Smooth muscle cell (in vitro differentiated cells): ENCODE measurements at regions not wholly inside any gene's neighbourhood (a gene's known extent, or its start where the extent isn't known, plus 50 kb on each side); places are given as distances from the start of the nearest gene placed in this dataset.

Source experiments
- DNase-seq: peaks from one replicate; lab custom pipeline; 2025; ENCODE audit not compliant: unreplicated experiment; lab: John Stamatoyannopoulos, UW
- H2AFZ ChIP-seq: fragments of 200-600 bp; sonication (generic); 2 replicates; pipeline ENCODE4 v1.6.0; 2016; ENCODE audit warnings: antibody characterized with exemption, low read depth, mild to moderate bottlenecking
- H3F3A ChIP-seq: fragments of 200-600 bp; sonication (generic); 2 replicates; pipeline ENCODE4 v1.6.0; 2017; ENCODE audit warnings: antibody characterized with exemption, low read depth
- H3K27ac ChIP-seq: fragments of 200-600 bp; sonication (generic); 2 replicates; pipeline ENCODE4 v1.5.1; 2016; ENCODE audit warnings: low read depth, mild to moderate bottlenecking
- H3K27me3 ChIP-seq: fragments of 200-600 bp; sonication (generic); 2 replicates; pipeline ENCODE4 v1.6.1; 2016; ENCODE audit warnings: low read depth, mild to moderate bottlenecking
- H3K36me3 ChIP-seq: fragments of 200-600 bp; sonication (generic); 2 replicates; pipeline ENCODE4 v1.5.1; 2016; ENCODE audit warnings: low read depth
- H3K4me1 ChIP-seq: fragments of 200-600 bp; sonication (generic); 2 replicates; pipeline ENCODE4 v1.5.1; 2016; ENCODE audit warnings: low read depth
- H3K4me2 ChIP-seq: fragments of 200-600 bp; sonication (generic); 2 replicates; pipeline ENCODE4 v1.6.0; 2016; ENCODE audit warnings: mild to moderate bottlenecking
- H3K4me3 ChIP-seq: fragments of 200-600 bp; sonication (generic); 2 replicates; pipeline ENCODE4 v1.5.1; 2016; ENCODE audit warnings: mild to moderate bottlenecking
- H3K79me2 ChIP-seq: fragments of 200-600 bp; sonication (generic); 2 replicates; pipeline ENCODE4 v1.6.0; 2016; ENCODE audit warnings: low read depth, mild to moderate bottlenecking
- H3K9ac ChIP-seq: fragments of 200-600 bp; sonication (generic); 2 replicates; pipeline ENCODE4 v1.6.0; 2016; ENCODE audit warnings: low read depth
- H3K9me3 ChIP-seq: fragments of 200-600 bp; sonication (generic); replicated peaks from 2 replicates; pipeline ENCODE4 v1.5.1; 2016; ENCODE audit warnings: low read depth
- H4K20me1 ChIP-seq: fragments of 200-600 bp; sonication (generic); 2 replicates; pipeline ENCODE4 v1.6.0; 2016; ENCODE audit warnings: low read depth
- CTCF ChIP-seq: fragments of 200-600 bp; sonication (generic); IDR thresholded peaks from 2 replicates; pipeline ENCODE4 v1.5.1; 2017; ENCODE audit warnings: borderline replicate concordance, mild to moderate bottlenecking, antibody characterized with exemption; ENCODE audit not compliant: insufficient read depth, poor library complexity, severe bottlenecking
- WGBS: methylation state at CpG from one replicate; pipeline ENCODE4 v1.1.7; 2016; ENCODE audit warnings: low lambda C conversion rate; 5-methylcytosine and 5-hydroxymethylcytosine counted together

- no peaks in the 10 kb centered on the region for H4K20me1 ChIP-seq
- 86% methylated on average over 8 of the region's 8 CpGs for WGBS
- no peaks in the 10 kb centered on the region for H3K79me2 ChIP-seq
- no peaks in the 10 kb centered on the region for H3K4me1 ChIP-seq
- H3K9me3 ChIP-seq: no peaks in the 10 kb centered on the region
- DNase-seq: no peak
- H3K27ac ChIP-seq: no peak overlapping the region
- H2AFZ ChIP-seq: no peak overlapping the region
- no peak overlapping the region for H3K4me2 ChIP-seq
- no peaks in the 10 kb centered on the region for H3K36me3 ChIP-seq
- H3K4me3 ChIP-seq: no peak overlapping the region
- no peaks in the 10 kb centered on the region for H3K27me3 ChIP-seq
- H3F3A ChIP-seq: no peaks in the 10 kb centered on the region
- TF ChIP-seq CTCF: no peak
- H3K9ac ChIP-seq: no peak overlapping the region
Observed at GRCh38 chr1:70666381-70667140, 255.5 kb downstream of the CTH start.

GRCh38 chr1:70667494-70668170 lies 256.6 kb downstream of the CTH start:
- Histone ChIP-seq H3K27ac (no peak overlapping the region), H3K9ac (no peak overlapping the region), H3K4me3 (no peak overlapping the region), H3K36me3 (no peaks in the 10 kb centered on the region), H3K9me3 (no peaks in the 10 kb centered on the region), H3K27me3 (no peaks in the 10 kb centered on the region), H3K4me2 (no peak overlapping the region), H3K4me1 (no peaks in the 10 kb centered on the region), H2AFZ (no peak overlapping the region), H4K20me1 (no peaks in the 10 kb centered on the region), H3F3A (no peaks in the 10 kb centered on the region), H3K79me2 (no peaks in the 10 kb centered on the region)
- DNase-seq: no peak
- TF ChIP-seq CTCF: no peak

- no peak overlapping the region for H3K4me3 ChIP-seq
- no peaks in the 10 kb centered on the region for H3F3A ChIP-seq
- WGBS: 62% methylated on average over 4 of the region's 4 CpGs
- TF ChIP-seq CTCF: no peak
- H3K4me1 ChIP-seq: no peaks in the 10 kb centered on the region
- H3K4me2 ChIP-seq: no peak overlapping the region
- DNase-seq: no peak
- no peak overlapping the region for H3K27ac ChIP-seq
- no peaks in the 10 kb centered on the region for H4K20me1 ChIP-seq
- H3K9me3 ChIP-seq: no peaks in the 10 kb centered on the region
- no peaks in the 10 kb centered on the region for H3K36me3 ChIP-seq
- H3K79me2 ChIP-seq: no peaks in the 10 kb centered on the region
- H3K27me3 ChIP-seq: no peaks in the 10 kb centered on the region
- H3K9ac ChIP-seq: no peak overlapping the region
- no peak overlapping the region for H2AFZ ChIP-seq
Observed at GRCh38 chr1:70671006-70671405, 259.9 kb downstream of the CTH start.
